Heart left ventricle (tissue), 13 donors: ENCODE measurements at regions not wholly inside any gene's neighbourhood (a gene's known extent, or its start where the extent isn't known, plus 50 kb on each side); places are given as distances from the start of the nearest gene placed in this dataset.

Experiments used
- CTCF ChIP-seq, 12 donors: fragments of 200-600 bp; sonication (generic) in 4 of 12; IDR thresholded peaks; one replicate each; pipeline versions ENCODE4 v1.5.0 to v1.8.0; 2018 to 2022; ENCODE audit warnings: antibody characterized with exemption in 12 of 12, mild to moderate bottlenecking in 5 of 12
- POLR2A ChIP-seq, 2 donors: fragments of 450-650 bp; IDR thresholded peaks; one replicate each; pipeline ENCODE4 v1.6.1; 2017; ENCODE audit warnings: antibody characterized with exemption in 2 of 2, mild to moderate bottlenecking in 2 of 2, moderate library complexity in 2 of 2
- donor health status: ischemic (EF 13 %, LVEDD 7.1; RV severe dilation, severe dysfunction).
- donor health status: DM: no; HTN: yes; CAD: no.
- donor health status: DM: no; HTN: no; CAD: no.
- donor health status: ischemic (EF 25% LVEDD 6.9; RV normal size, moderate dysfunction).
- donor health status: ischemic (EF 25% LVEDD 5.7; RV mildly dilated, moderate dysfunction).
- donor health status: ischemic (EF 35%, LVEDD 5.7; RV mildly dilated, moderate dysfunction).
- donor health status: nonischemic (EF 11% LVEDD 7.7; RV severe dilation, severe dysfunction).
- donor health status: DM: yes; HTN: yes; CAD: no.
- donor health status: PGD.
- donor health status: ischemic (EF 29% LVEDD 5.4; RV normal size, mild dysfunction).
- donor health status: nonischemic (EF 23%, LVEDD 6.1; RV moderate dilation, normal function).

GRCh38 chr3:117619805-117620204 lies 910.2 kb downstream of the TUSC7 start:
- TF ChIP-seq POLR2A (IDR thresholded peaks at IDR 0.05): no peak
- TF ChIP-seq CTCF (IDR thresholded peaks at IDR 0.05): no peak
